Subcutaneous abdominal adipose tissue (tissue), 5 donors: ENCODE measurements at regions not wholly inside any gene's neighbourhood (a gene's known extent, or its start where the extent isn't known, plus 50 kb on each side); places are given as distances from the start of the nearest gene placed in this dataset.

Source experiments
- H3K27ac ChIP-seq: one replicate; pipeline ENCODE4 v1.7.0; 2013; ENCODE audit warnings: low read depth, mild to moderate bottlenecking, inconsistent platforms, low read length, moderate library complexity
- H3K27me3 ChIP-seq, 5 donors: one replicate each; pipeline ENCODE4 v1.7.0; 2013; ENCODE audit warnings: low read length in 5 of 5, inconsistent platforms in 1 of 5; ENCODE audit not compliant: control insufficient read depth in 5 of 5, insufficient read depth in 4 of 5
- H3K36me3 ChIP-seq, 5 donors: one replicate each; pipeline ENCODE4 v1.7.0; 2013; ENCODE audit warnings: low read length in 5 of 5; ENCODE audit not compliant: control insufficient read depth in 5 of 5, insufficient read depth in 5 of 5
- H3K4me1 ChIP-seq, 5 donors: one replicate each; pipeline ENCODE4 v1.7.0; 2013; ENCODE audit warnings: low read length in 5 of 5, mild to moderate bottlenecking in 3 of 5, moderate library complexity in 1 of 5; ENCODE audit not compliant: control insufficient read depth in 5 of 5, insufficient read depth in 5 of 5
- H3K4me3 ChIP-seq, 5 donors: one replicate each; pipeline ENCODE4 v1.7.0; 2013; ENCODE audit warnings: low read length in 5 of 5, low read depth in 1 of 5
- H3K9ac ChIP-seq, 5 donors: one replicate each; pipeline ENCODE4 v1.7.0; 2013; ENCODE audit warnings: low read length in 5 of 5, mild to moderate bottlenecking in 4 of 5, moderate library complexity in 3 of 5
- H3K9me3 ChIP-seq, 5 donors: one replicate each; pipeline ENCODE4 v1.7.0; 2013; ENCODE audit warnings: low read length in 5 of 5; ENCODE audit not compliant: control insufficient read depth in 5 of 5
- donor health status: healthy.
- donor health status: healthy.
- donor health status: healthy.
- donor health status: healthy.
- donor health status: healthy.

DNA sequence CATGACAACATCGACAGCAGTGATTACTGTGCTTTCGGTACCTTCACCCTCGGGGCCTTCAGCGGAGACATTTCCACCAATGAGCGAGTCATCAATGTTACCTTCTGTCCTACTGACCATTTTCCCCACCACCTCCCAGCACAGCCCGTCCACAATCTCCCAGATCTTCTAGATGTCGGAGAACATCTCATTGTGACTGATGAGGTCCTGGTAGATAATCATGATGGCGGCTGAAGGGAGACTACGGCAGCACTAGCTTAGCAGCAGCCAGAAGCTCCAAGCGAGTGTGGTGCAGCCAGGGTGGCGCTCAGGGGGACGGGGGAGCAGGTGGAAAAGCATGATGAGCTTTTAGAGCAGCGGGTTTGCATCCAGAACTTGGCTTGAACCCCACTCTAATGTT lies 379.0 kb downstream of the TLR4 start:
- Histone ChIP-seq H3K4me1 (no peaks in the 10 kb centered on the region), H3K4me3 (no peak overlapping the region), H3K9ac (no peak overlapping the region), H3K27ac (no peak overlapping the region), H3K9me3 (no peaks in the 10 kb centered on the region), H3K27me3 (no peaks in the 10 kb centered on the region), H3K36me3 (no peaks in the 10 kb centered on the region)

DNA sequence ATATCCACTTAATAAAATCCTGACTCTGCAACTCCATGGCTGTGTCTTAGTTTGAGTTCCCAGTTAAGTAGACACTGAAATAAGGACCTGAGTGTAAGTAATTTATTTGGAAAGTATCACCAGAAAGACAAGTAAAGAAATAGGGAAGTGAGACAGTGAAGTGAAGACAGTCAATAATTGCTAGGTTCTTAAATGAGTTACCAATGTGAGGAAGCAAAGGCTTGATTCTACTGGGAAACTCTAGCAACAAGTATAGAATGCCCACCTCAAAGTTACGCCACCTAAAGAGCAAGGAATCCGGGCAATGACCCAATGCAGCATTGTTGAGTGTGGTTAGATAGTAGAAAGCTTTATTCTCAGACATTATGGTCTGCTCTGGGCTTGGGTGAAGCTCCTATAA lies 383.9 kb downstream of the TLR4 start:
- no peaks in the 10 kb centered on the region for H3K36me3 ChIP-seq

DNA sequence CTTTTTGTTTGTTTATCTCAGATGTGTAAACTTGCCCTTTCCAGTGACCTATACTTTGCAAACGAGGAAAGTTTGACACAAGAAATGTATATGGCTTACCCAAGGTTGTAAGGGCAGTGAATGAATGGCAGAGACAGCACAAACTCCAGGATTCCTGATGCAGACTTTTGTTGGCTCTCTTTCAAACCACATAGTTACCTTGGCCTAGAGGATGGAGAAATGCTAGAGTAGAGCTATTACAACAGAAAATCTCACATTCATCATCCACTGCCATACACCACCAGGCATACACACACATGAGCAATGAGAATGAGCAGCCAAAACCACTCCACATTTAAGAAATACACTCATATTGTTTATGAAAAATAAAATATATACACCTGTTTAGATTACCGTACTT lies 387.0 kb downstream of the TLR4 start:
- Histone ChIP-seq H3K4me3 (no peak overlapping the region), H3K4me1 (no peaks in the 10 kb centered on the region), H3K36me3 (no peaks in the 10 kb centered on the region), H3K27ac (no peak overlapping the region), H3K9ac (no peak overlapping the region), H3K9me3 (no peaks in the 10 kb centered on the region), H3K27me3 (no peaks in the 10 kb centered on the region)

More for the DNA sequence above, 383.9 kb downstream of the TLR4 start:
- H3K9ac ChIP-seq = no peak overlapping the region
- no peaks in the 10 kb centered on the region for H3K4me1 ChIP-seq
- no peaks in the 10 kb centered on the region for H3K27me3 ChIP-seq
- H3K9me3 ChIP-seq = no peaks in the 10 kb centered on the region
- no peak overlapping the region for H3K27ac ChIP-seq
- H3K4me3 ChIP-seq = no peak overlapping the region

DNA sequence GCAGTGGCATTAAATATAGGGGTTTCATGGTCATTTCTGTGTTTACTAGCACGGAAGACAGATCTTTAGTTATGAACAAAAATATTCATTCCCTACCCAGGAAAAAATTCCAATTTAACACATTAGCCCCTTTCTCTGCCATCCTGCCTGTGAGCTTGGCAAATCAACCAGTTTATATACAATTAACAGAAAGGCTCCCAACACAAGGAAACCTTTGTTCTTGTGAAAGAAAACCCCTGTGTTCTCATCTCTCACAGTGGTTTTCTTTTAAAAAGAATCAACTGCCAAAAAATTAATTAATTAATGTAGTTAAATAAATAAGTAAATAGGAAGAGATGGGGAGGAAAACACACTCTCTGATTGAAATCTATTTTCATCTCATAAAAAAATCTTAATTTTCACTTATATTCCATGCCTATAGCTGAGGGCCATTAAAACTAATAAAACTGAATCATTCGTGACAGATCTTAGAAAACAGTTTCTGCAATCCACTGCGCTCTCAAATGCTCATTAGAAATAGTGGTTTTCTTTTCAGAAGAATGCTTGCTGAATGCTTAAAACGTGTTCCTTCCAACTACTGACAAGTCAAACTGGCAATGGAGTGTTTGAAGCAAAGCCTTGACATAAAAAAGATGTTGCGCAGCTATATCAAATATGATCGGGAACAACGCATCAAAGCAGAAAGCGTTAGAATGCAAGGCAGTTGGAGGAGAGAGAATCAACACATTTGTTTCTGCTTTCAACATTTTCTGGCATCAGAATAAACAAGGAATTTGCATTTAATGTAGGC lies 387.7 kb downstream of the TLR4 start:
- no peaks in the 10 kb centered on the region for H3K9me3 ChIP-seq
- H3K4me3 ChIP-seq = no peak overlapping the region
- no peaks in the 10 kb centered on the region for H3K27me3 ChIP-seq
- no peaks in the 10 kb centered on the region for H3K4me1 ChIP-seq
- H3K36me3 ChIP-seq = no peaks in the 10 kb centered on the region
- H3K27ac ChIP-seq = no peak overlapping the region
- no peak overlapping the region for H3K9ac ChIP-seq

DNA sequence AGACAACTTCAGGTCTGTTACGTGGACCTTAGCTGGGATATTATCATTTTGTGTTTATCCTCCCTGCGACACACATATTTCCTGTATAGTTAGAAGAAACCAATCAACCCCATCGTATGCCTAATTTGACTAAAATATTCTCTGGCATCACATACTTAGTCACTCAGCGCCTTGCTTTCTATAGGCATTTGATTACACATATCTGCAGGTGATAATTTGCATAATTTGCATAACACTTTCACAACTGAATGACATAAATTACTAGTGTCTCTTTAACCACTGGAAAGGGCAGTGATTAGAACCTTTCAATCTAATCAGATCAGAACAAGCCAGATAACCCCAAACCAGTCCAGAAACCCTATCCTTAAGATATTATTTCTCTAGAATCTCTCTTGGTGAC lies 390.2 kb downstream of the TLR4 start:
- Histone ChIP-seq H3K4me3 (no peak overlapping the region), H3K9me3 (no peaks in the 10 kb centered on the region), H3K36me3 (no peaks in the 10 kb centered on the region), H3K9ac (no peak overlapping the region), H3K27me3 (no peaks in the 10 kb centered on the region), H3K27ac (no peak overlapping the region), H3K4me1 (no peaks in the 10 kb centered on the region)

DNA sequence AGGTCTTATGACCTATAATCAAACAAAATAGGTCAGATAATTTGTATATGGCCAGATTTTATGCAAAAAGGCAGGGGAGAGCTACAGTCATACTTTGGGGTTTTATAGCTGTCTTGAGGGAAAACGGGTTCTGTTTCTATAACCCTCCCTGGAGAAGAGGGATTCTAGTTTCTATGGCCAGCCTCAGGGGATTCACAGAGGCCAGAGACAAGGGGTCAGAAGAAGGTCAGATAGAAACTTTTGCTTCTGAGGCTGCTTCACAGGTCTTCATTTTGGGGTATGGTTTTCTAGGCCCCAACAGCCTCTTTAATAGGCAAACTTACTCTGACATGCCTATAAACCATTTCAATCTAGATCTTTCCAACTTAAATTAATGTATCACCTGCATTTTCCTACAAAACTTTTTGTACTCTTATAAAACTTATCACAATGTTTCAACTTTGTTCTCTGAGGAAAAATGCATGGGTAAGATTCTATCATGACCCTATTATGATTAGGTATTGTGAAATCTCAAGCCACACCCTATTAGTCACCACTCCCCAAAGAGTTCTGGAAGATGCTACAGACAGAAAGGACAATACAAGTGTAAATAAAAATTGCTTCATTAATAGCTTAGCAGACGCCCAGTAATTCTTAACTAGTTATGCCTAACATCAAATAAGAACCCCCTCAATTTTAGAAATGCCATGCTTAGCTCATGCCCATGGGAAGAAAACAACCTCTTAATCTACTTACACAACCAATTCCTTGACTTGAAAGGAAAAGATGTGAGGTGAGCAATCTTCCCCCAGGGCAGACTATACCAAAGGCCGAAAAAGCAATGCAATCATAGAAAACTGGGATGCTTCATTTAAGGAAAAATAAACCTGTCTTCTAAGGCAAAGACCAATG lies 396.6 kb downstream of the TLR4 start:
- no peaks in the 10 kb centered on the region for H3K27me3 ChIP-seq
- H3K9me3 ChIP-seq = no peaks in the 10 kb centered on the region
- H3K4me1 ChIP-seq = peaks cover 0 to 6% (median 0%) of the 10 kb centered on the region in 5 donors
- no peak overlapping the region for H3K4me3 ChIP-seq
- H3K27ac ChIP-seq = no peak overlapping the region
- H3K36me3 ChIP-seq = no peaks in the 10 kb centered on the region
- H3K9ac ChIP-seq = no peak overlapping the region

DNA sequence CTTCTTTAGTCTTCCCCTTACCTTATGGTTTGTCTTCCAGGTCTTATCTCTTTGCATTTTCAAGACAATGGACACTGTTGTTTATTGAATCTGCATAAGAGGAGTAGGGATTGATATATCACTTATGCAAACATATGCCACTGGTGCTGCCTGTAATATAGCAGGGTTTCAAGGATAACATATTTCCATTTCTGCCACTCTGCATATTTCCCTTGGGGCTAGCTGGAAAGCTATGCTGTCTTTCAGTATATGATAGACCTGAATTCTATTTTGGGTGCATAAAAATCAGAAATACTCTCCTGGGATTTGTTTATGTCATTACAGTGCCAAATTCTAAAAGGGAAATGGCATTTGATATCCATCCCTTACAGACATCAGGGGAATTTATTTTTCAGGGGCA lies 400.2 kb downstream of the TLR4 start:
- no peak overlapping the region for H3K4me3 ChIP-seq
- no peaks in the 10 kb centered on the region for H3K27me3 ChIP-seq
- H3K27ac ChIP-seq = no peak overlapping the region
- H3K4me1 ChIP-seq = peaks cover 0 to 6% (median 0%) of the 10 kb centered on the region in 5 donors
- no peaks in the 10 kb centered on the region for H3K9me3 ChIP-seq
- H3K9ac ChIP-seq = no peak overlapping the region
- no peaks in the 10 kb centered on the region for H3K36me3 ChIP-seq

DNA sequence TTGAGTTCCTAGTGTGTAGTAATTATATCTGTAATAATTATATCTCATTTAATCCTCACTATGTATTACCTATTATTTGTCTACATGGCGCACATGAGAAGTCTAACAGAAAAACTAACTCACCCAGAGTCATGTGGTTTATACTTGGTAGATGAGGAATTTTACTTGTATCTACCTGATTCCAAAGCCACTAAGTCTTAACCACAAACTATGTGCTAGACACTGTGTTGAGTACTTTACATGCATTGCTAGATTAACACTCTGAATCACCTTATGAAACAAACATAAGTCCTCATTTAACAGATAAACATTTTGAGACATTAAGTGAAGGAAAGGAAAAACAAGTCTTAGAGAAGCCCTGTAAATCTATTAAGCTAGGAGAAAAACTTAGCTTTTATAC lies 404.8 kb downstream of the TLR4 start:
- Histone ChIP-seq H3K9me3 (no peaks in the 10 kb centered on the region), H3K27ac (no peak overlapping the region), H3K9ac (no peak overlapping the region)

DNA sequence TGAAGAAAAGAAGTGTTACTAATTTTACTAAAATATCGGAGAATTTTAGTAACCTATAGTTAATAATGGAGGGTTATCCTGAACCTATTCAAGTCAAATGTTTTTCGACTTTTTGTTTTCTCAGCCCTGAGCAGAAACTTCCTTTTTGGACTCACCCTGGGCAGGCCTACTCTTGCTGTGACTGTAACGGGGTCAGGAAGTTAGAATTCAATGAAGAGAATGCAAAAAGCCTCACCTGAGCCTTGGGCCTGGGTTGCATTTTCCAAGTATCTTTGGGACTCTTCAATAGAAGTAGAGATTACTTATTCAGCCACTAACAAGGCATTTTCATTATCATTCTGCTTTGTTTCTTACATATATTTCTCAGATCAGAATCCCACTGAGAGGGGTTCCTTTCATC lies 405.3 kb downstream of the TLR4 start:
- Histone ChIP-seq H3K9ac (no peak overlapping the region), H3K4me3 (no peak overlapping the region), H3K27me3 (no peaks in the 10 kb centered on the region), H3K4me1 (no peaks in the 10 kb centered on the region), H3K36me3 (no peaks in the 10 kb centered on the region), H3K27ac (no peak overlapping the region), H3K9me3 (no peaks in the 10 kb centered on the region)

More for the DNA sequence above, 404.8 kb downstream of the TLR4 start:
- Histone ChIP-seq H3K27me3 (no peaks in the 10 kb centered on the region), H3K4me1 (no peaks in the 10 kb centered on the region), H3K4me3 (no peak overlapping the region), H3K36me3 (no peaks in the 10 kb centered on the region)

DNA sequence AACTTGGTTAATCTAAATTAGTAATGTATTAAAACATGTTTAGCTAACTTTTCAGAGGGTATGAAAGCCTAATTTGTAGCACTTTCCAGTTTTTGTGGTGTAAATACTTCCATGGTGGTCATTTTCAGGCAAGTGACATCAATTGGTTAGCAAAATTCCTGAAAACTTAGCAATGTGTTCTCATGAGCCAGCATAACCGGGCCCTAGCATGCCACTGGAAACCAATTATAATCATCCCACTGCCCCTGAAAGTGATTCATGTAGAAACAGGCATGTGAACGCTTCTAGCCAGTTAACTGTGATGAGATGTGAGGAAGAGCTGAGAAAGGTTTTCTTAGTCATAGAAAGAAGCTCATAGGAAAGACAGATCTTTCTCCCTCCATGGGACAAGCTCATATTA lies 417.2 kb downstream of the TLR4 start:
- no peaks in the 10 kb centered on the region for H3K27me3 ChIP-seq
- no peaks in the 10 kb centered on the region for H3K9me3 ChIP-seq
- no peaks in the 10 kb centered on the region for H3K4me1 ChIP-seq
- no peak overlapping the region for H3K9ac ChIP-seq
- no peak overlapping the region for H3K4me3 ChIP-seq
- no peak overlapping the region for H3K27ac ChIP-seq
- no peaks in the 10 kb centered on the region for H3K36me3 ChIP-seq
